WTC11 (cell line): ENCODE measurements at regions not wholly inside any gene's neighbourhood (a gene's known extent, or its start where the extent isn't known, plus 50 kb on each side); places are given as distances from the start of the nearest gene placed in this dataset.
A peak's percentile ranks its signal among the peaks of the same experiment; 100 is the strongest.

Experiments used
- ATAC-seq: fragments of 200-7000 bp; cut with Tn5 transposase; 2 replicates; pipeline ENCODE4 v1.10.0; 2021; ENCODE audit warnings: mild to moderate bottlenecking, moderate library complexity
- CTCF ChIA-PET: fragments of 300-600 bp; sonication (Branson Sonifier 250); formaldehyde crosslinking; loops from one replicate; lab custom pipeline; 2021; ENCODE audit warnings: antibody characterized with exemption; lab: Charles Lee
- POLR2A ChIA-PET: fragments of 350-600 bp; sonication (Branson Sonifier 250); formaldehyde crosslinking; loops from one replicate; lab custom pipeline; 2021; ENCODE audit warnings: antibody characterized with exemption; lab: Charles Lee
- DNase-seq: peaks from one replicate; pipeline ENCODE4 v3.0.0; 2021; ENCODE audit warnings: low spot score
- H3K27ac Mint-ChIP-seq: 2 replicates; pipeline ENCODE4 v1.8.0; 2021; ENCODE audit warnings: mixed read lengths
- H3K27me3 Mint-ChIP-seq: 2 replicates; pipeline ENCODE4 v1.8.0; 2021; ENCODE audit warnings: low read depth, mild to moderate bottlenecking, moderate library complexity, mixed read lengths
- H3K36me3 Mint-ChIP-seq: 2 replicates; pipeline ENCODE4 v1.8.0; 2021; ENCODE audit warnings: mixed read lengths
- H3K4me1 Mint-ChIP-seq: 2 replicates; pipeline ENCODE4 v1.8.0; 2022; ENCODE audit warnings: mixed read lengths
- H3K4me3 Mint-ChIP-seq: 2 replicates; pipeline ENCODE4 v1.8.0; 2021; ENCODE audit warnings: mild to moderate bottlenecking, moderate library complexity, mixed read lengths
- H3K9me3 Mint-ChIP-seq: 2 replicates; pipeline ENCODE4 v1.8.0; 2021; ENCODE audit warnings: mixed read lengths
- CREM ChIP-seq: sonication (generic); formaldehyde crosslinking; IDR thresholded peaks from 2 replicates; pipeline ENCODE4 v1.8.1; 2022; ENCODE audit warnings: mild to moderate bottlenecking, missing genetic modification reagents, moderate library complexity
- ELF4 ChIP-seq: sonication (generic); formaldehyde crosslinking; IDR thresholded peaks from 2 replicates; pipeline ENCODE4 v1.8.1; 2022; ENCODE audit warnings: low read depth, mild to moderate bottlenecking, moderate library complexity, missing genetic modification reagents
- GABPB1 ChIP-seq: sonication (generic); formaldehyde crosslinking; IDR thresholded peaks from 2 replicates; pipeline ENCODE4 v1.8.1; 2023; ENCODE audit warnings: mild to moderate bottlenecking, missing genetic modification reagents
- JUN ChIP-seq: sonication (generic); formaldehyde crosslinking; IDR thresholded peaks from 2 replicates; pipeline ENCODE4 v1.8.0; 2023; ENCODE audit warnings: mild to moderate bottlenecking, missing genetic modification reagents
- NFE2L1 ChIP-seq: sonication (generic); formaldehyde crosslinking; IDR thresholded peaks from 2 replicates; pipeline ENCODE4 v1.8.1; 2023; ENCODE audit warnings: missing genetic modification reagents
- NFYB ChIP-seq: sonication (generic); formaldehyde crosslinking; conservative IDR thresholded peaks from 2 replicates; pipeline ENCODE4 v1.8.0; 2022; ENCODE audit warnings: low read depth, missing genetic modification reagents
- PREB ChIP-seq: sonication (generic); formaldehyde crosslinking; IDR thresholded peaks from 2 replicates; pipeline ENCODE4 v1.8.1; 2022; ENCODE audit warnings: mild to moderate bottlenecking, missing genetic modification reagents, moderate library complexity, borderline replicate concordance
- SMAD4 ChIP-seq: sonication (generic); formaldehyde crosslinking; IDR thresholded peaks from 2 replicates; pipeline ENCODE4 v1.8.0; 2022; ENCODE audit warnings: mild to moderate bottlenecking, missing genetic modification reagents
- STAT6 ChIP-seq: sonication (generic); formaldehyde crosslinking; conservative IDR thresholded peaks from 2 replicates; pipeline ENCODE4 v1.8.1; 2023; ENCODE audit warnings: mild to moderate bottlenecking, low read depth, missing genetic modification reagents, moderate library complexity
- ZBTB43 ChIP-seq: sonication (generic); formaldehyde crosslinking; IDR thresholded peaks from 2 replicates; pipeline ENCODE4 v1.8.1; 2023; ENCODE audit warnings: mild to moderate bottlenecking, missing genetic modification reagents
- TF ChIP-seq, protein P1 (sequence below): fragments of 250-450 bp; sonication (Bioruptor Pico); IDR thresholded peaks from 2 replicates; pipeline ENCODE4 v2.1.2; 2022; ENCODE audit warnings: mild to moderate bottlenecking, moderate library complexity

DNA sequence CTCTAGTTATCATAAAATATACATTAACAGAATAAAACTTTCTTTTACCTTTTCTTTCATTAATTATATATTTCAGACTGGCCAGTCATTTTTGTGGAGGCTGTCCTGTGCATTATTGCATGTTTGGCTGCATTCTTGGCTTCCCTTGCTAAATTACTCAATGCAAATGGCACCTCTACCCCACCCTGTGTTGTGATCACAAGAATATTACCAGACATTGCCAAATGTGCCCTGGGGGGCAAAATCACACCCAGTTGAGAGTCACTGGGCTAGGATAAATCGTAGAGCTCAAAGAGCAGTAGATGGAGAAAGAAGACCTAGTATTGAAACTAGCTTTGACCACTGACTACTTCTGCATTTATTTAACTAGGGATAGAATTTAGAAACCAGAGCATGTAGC, 1257.8 kb upstream of the TENM4 start (continued):
- TF ChIP-seq STAT6 (CRISPR knock-in tag): no peak
- TF ChIP-seq, all 79 proteins: peak for 0

- DNase-seq (no peak), ATAC-seq (no peak)
- ChIA-PET POLR2A (no interaction called here), CTCF (no interaction called here)
- Mint-ChIP-seq H3K9me3 (no peaks in the 10 kb centered on the region), H3K4me1 (peaks cover 10% of the 10 kb centered on the region), H3K4me3 (no peak overlapping the region), H3K27ac (no peak overlapping the region), H3K27me3 (no peaks in the 10 kb centered on the region), H3K36me3 (no peaks in the 10 kb centered on the region)
- no peak for TF ChIP-seq ZBTB43 (CRISPR knock-in tag)
Measured at GRCh38 chr11:80694385-80694784, 1253.6 kb upstream of the TENM4 start.

DNA sequence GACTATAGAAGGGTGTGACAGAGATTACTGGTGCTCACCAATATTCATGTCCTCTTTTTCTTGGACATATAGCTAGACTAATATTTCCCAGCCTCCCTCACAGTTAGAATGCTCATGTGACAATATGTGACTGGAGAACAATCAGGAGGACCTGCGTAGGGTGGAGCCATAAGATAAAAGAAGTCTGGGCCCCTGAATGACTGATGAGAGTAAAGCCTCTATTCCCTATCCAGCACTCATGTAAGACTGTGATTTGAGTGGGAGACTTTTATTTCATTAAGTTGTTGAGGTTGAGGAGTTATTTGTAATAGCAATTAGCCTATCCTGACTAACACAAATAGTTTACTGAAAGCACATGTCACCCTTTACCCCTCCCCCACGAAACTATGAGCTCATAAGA, 1247.1 kb upstream of the TENM4 start:
- H3K27ac Mint-ChIP-seq: no peak overlapping the region
- ATAC-seq (no peak), DNase-seq (no peak)
- H3K36me3 Mint-ChIP-seq: no peaks in the 10 kb centered on the region
- H3K9me3 Mint-ChIP-seq: no peaks in the 10 kb centered on the region
- H3K27me3 Mint-ChIP-seq: no peaks in the 10 kb centered on the region
- TF ChIP-seq NFYB: no peak
- TF ChIP-seq NFE2L1: no peak
- TF ChIP-seq ELF4: no peak
- TF ChIP-seq CREM (CRISPR knock-in tag): no peak
- TF ChIP-seq SMAD4 (CRISPR knock-in tag): no peak
- TF ChIP-seq, all 79 proteins: peak for 0
- ChIA-PET CTCF (no interaction called here), POLR2A (no interaction called here)
- Mint-ChIP-seq H3K4me3 (no peak overlapping the region), H3K4me1 (peaks cover 18% of the 10 kb centered on the region)

DNA sequence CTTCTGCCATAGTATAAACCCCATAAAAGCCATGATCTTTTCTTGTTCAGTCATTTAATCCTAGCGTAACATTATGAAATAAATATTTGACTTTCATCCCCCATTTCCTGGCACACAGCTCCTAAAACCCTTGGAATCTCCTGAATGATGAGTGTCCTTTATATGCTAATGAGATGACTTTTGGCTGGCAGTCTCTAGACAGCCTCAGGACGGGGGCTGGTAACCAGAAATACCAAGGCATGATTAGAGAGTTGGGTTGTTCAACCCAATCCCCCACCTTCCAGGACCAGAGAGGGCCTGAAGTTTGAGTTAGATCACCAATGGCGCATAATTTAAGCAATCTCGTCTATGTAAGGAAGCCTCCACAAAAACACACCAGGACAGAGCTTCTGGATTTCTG, 1246.1 kb upstream of the TENM4 start:
- no peaks in the 10 kb centered on the region for H3K36me3 Mint-ChIP-seq
- H3K27ac Mint-ChIP-seq: no peak overlapping the region

DNA sequence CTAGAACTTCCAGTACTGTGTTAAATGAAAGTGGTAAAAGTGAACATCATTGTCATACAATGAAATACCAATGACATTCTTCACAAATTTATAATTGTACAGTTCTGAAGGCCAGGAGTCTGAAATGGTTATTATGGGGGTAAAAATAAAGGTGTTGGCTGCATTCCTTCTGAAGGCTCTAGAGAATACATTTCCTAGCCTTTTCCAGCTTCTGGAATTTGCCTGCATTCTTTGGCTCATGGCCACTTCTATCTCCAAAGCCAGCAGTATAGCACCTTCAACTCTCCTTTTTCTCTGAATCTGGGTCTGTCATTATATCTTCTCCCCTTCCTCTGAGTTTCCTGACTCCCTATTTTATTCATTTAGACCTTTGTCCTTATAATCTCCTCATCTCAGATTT, 1232.7 kb upstream of the TENM4 start:
- no peak for TF ChIP-seq GABPB1 (CRISPR knock-in tag)
- ChIA-PET POLR2A (no interaction called here), CTCF (no interaction called here)
- peaks cover 24% of the 10 kb centered on the region for H3K9me3 Mint-ChIP-seq
- DNase-seq (no peak), ATAC-seq (no peak)
- H3K36me3 Mint-ChIP-seq: no peaks in the 10 kb centered on the region
- no peak overlapping the region for H3K4me3 Mint-ChIP-seq
- no peak overlapping the region for H3K27ac Mint-ChIP-seq
- peaks cover 8% of the 10 kb centered on the region for H3K27me3 Mint-ChIP-seq
- no peaks in the 10 kb centered on the region for H3K4me1 Mint-ChIP-seq

More for the DNA sequence above, 1246.1 kb upstream of the TENM4 start:
- peaks cover 14% of the 10 kb centered on the region for H3K4me1 Mint-ChIP-seq
- TF ChIP-seq PREB (CRISPR knock-in tag): no peak
- TF ChIP-seq JUN (CRISPR knock-in tag): no peak
- TF ChIP-seq, protein P1, sequence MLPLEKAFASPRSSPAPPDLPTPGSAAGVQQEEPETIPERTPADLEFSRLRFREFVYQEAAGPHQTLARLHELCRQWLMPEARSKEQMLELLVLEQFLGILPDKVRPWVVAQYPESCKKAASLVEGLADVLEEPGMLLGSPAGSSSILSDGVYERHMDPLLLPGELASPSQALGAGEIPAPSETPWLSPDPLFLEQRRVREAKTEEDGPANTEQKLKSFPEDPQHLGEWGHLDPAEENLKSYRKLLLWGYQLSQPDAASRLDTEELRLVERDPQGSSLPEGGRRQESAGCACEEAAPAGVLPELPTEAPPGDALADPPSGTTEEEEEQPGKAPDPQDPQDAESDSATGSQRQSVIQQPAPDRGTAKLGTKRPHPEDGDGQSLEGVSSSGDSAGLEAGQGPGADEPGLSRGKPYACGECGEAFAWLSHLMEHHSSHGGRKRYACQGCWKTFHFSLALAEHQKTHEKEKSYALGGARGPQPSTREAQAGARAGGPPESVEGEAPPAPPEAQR (CRISPR knock-in tag): no peak
- TF ChIP-seq, all 79 proteins: peak for 0
- H3K27me3 Mint-ChIP-seq: no peaks in the 10 kb centered on the region
- POLR2A ChIA-PET: no interaction called here
- CTCF ChIA-PET: no interaction called here
- DNase-seq: no peak
- H3K4me3 Mint-ChIP-seq: no peak overlapping the region
- no peaks in the 10 kb centered on the region for H3K9me3 Mint-ChIP-seq
- ATAC-seq: peak; percentile 80
